ENCODE measurements at regions not wholly inside any gene's neighbourhood (a gene's known extent, or its start where the extent isn't known, plus 50 kb on each side); places are given as distances from the start of the nearest gene placed in this dataset.

GRCh38 chr17:34521955-34522354, 57.4 kb upstream of the TMEM132E start:
- CTCF ChIA-PET: no interaction called here

GRCh38 chr17:34519282-34519681, 60.1 kb upstream of the TMEM132E start:
- intact Hi-C loops (cut with micrococcal nuclease; ENCODE audit: unreplicated experiment): no loop called here
- DNase-seq: no peak
- Histone ChIP-seq H3K27me3 (ENCODE audit: insufficient read depth, low read depth) (peaks cover 53% of the 10 kb centered on the region), H3F3A (ENCODE audit: insufficient read depth, low read depth) (no peaks in the 10 kb centered on the region), H3K79me2 (ENCODE audit: low read depth) (no peaks in the 10 kb centered on the region), H3K36me3 (ENCODE audit: low read depth) (no peaks in the 10 kb centered on the region), H3K27ac (no peak overlapping the region), H2AFZ (no peak overlapping the region), H3K4me1 (replicated peaks; ENCODE audit: insufficient read depth) (no peaks in the 10 kb centered on the region), H3K4me2 (no peak overlapping the region), H3K9me2 (ENCODE audit: insufficient read depth) (no peaks in the 10 kb centered on the region), H4K20me1 (ENCODE audit: insufficient read depth) (no peaks in the 10 kb centered on the region), H3K9me3 (ENCODE audit: insufficient read depth, low read depth) (no peaks in the 10 kb centered on the region), H3K4me3 (no peak overlapping the region)
- POLR2A ChIA-PET (ENCODE audit: unreplicated experiment): no interaction called here
- CTCF ChIA-PET: no interaction called here
- BruUV-seq (replicated peaks): no TSS peak
- TF ChIP-seq CTCF (conservative IDR thresholded peaks at IDR 0.05): peak; percentile 42; the same call in 1 of the 2 replicates
- TF ChIP-seq EZH2 (IDR thresholded peaks at IDR 0.05; ENCODE audit: low read depth): no peak

More at GRCh38 chr17:34521955-34522354, 57.4 kb upstream of the TMEM132E start:
- TF ChIP-seq CTCF (conservative IDR thresholded peaks at IDR 0.05) (no peak), EZH2 (IDR thresholded peaks at IDR 0.05; ENCODE audit: low read depth) (no peak)
- Histone ChIP-seq H3K4me1 (replicated peaks; ENCODE audit: insufficient read depth) (no peaks in the 10 kb centered on the region), H3K36me3 (ENCODE audit: low read depth) (no peaks in the 10 kb centered on the region), H3K9me2 (ENCODE audit: insufficient read depth) (no peaks in the 10 kb centered on the region), H3K4me2 (no peak overlapping the region), H4K20me1 (ENCODE audit: insufficient read depth) (no peaks in the 10 kb centered on the region), H3K79me2 (ENCODE audit: low read depth) (no peaks in the 10 kb centered on the region), H3K4me3 (no peak overlapping the region), H3F3A (ENCODE audit: insufficient read depth, low read depth) (no peaks in the 10 kb centered on the region), H2AFZ (no peak overlapping the region), H3K27ac (no peak overlapping the region), H3K27me3 (ENCODE audit: insufficient read depth, low read depth) (peaks cover 65% of the 10 kb centered on the region), H3K9me3 (ENCODE audit: insufficient read depth, low read depth) (no peaks in the 10 kb centered on the region)
- no peak for DNase-seq
- BruUV-seq (replicated peaks): no TSS peak
- intact Hi-C loops (cut with micrococcal nuclease; ENCODE audit: unreplicated experiment): no loop called here
- POLR2A ChIA-PET (ENCODE audit: unreplicated experiment): no interaction called here

GRCh38 chr17:34517406-34517805, 62.0 kb upstream of the TMEM132E start:
- H3K9me3 ChIP-seq (ENCODE audit: insufficient read depth, low read depth): no peaks in the 10 kb centered on the region
- no peak overlapping the region for H3K4me3 ChIP-seq
- TF ChIP-seq CTCF (conservative IDR thresholded peaks at IDR 0.05) (no peak), EZH2 (IDR thresholded peaks at IDR 0.05; ENCODE audit: low read depth) (no peak)
- POLR2A ChIA-PET (ENCODE audit: unreplicated experiment): no interaction called here
- no peak overlapping the region for H3K4me2 ChIP-seq
- CTCF ChIA-PET: no interaction called here
- no peak for DNase-seq
- intact Hi-C loops (cut with micrococcal nuclease; ENCODE audit: unreplicated experiment): no loop called here
- H3K79me2 ChIP-seq (ENCODE audit: low read depth): no peaks in the 10 kb centered on the region
- H3K4me1 ChIP-seq (replicated peaks; ENCODE audit: insufficient read depth): no peaks in the 10 kb centered on the region
- no peak overlapping the region for H3K27ac ChIP-seq
- no peaks in the 10 kb centered on the region for H3F3A ChIP-seq (ENCODE audit: insufficient read depth, low read depth)
- H3K9me2 ChIP-seq (ENCODE audit: insufficient read depth): no peaks in the 10 kb centered on the region
- no peaks in the 10 kb centered on the region for H4K20me1 ChIP-seq (ENCODE audit: insufficient read depth)
- no peaks in the 10 kb centered on the region for H3K36me3 ChIP-seq (ENCODE audit: low read depth)
- H3K27me3 ChIP-seq (ENCODE audit: insufficient read depth, low read depth): peaks cover 51% of the 10 kb centered on the region
- no peak overlapping the region for H2AFZ ChIP-seq
- BruUV-seq (replicated peaks): no TSS peak

All from PC-9 (cell line).